ENCODE measurements at regions not wholly inside any gene's neighbourhood (a gene's known extent, or its start where the extent isn't known, plus 50 kb on each side); places are given as distances from the start of the nearest gene placed in this dataset.
"Not testable (repeated sequence)": the region's sequence is repeated elsewhere in the genome, so short reads cannot be mapped to it uniquely, and the experiment has no call there.

GRCh38 chr14:25868521-25869314 lies 729.1 kb downstream of the NOVA1 start:
- no peak for DNase-seq (ENCODE audit: low spot score)

GRCh38 chr14:25861406-25861805 lies 736.4 kb downstream of the NOVA1 start:
- DNase-seq (ENCODE audit: low spot score), result no peak

GRCh38 chr14:25848601-25849000 lies 749.2 kb downstream of the NOVA1 start:
- DNase-seq (ENCODE audit: low spot score), result no peak

GRCh38 chr14:25846246-25846645 lies 751.6 kb downstream of the NOVA1 start:
- no peak for DNase-seq (ENCODE audit: low spot score)

- no peak for DNase-seq (ENCODE audit: low spot score)
Observed at GRCh38 chr14:25843481-25844470, 754.1 kb downstream of the NOVA1 start.

GRCh38 chr14:25841226-25841625 lies 756.6 kb downstream of the NOVA1 start:
- DNase-seq (ENCODE audit: low spot score), result no peak

- DNase-seq (ENCODE audit: low spot score), result no peak
Observed at GRCh38 chr14:25837551-25837965, 760.3 kb downstream of the NOVA1 start.

DNA sequence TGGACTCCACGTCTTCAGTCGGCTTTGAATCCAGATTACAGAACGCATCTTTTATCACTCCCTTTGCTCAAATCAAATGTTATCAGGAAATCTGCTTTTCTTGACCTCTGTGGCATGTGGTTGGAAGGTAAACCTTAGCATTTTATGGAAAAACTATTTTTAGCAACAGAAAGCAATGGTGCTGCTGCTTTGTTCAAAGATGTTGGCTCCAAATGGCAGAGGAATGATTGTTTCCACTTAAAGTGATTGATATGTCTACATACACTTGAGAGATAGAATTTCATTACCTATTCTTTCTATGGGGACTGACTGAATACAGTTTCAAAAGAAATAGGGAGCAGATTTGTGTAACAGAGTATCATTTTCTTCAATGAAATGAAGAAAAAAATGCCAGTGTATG lies 761.2 kb downstream of the NOVA1 start:
- DNase-seq (ENCODE audit: low spot score), result no peak

DNA sequence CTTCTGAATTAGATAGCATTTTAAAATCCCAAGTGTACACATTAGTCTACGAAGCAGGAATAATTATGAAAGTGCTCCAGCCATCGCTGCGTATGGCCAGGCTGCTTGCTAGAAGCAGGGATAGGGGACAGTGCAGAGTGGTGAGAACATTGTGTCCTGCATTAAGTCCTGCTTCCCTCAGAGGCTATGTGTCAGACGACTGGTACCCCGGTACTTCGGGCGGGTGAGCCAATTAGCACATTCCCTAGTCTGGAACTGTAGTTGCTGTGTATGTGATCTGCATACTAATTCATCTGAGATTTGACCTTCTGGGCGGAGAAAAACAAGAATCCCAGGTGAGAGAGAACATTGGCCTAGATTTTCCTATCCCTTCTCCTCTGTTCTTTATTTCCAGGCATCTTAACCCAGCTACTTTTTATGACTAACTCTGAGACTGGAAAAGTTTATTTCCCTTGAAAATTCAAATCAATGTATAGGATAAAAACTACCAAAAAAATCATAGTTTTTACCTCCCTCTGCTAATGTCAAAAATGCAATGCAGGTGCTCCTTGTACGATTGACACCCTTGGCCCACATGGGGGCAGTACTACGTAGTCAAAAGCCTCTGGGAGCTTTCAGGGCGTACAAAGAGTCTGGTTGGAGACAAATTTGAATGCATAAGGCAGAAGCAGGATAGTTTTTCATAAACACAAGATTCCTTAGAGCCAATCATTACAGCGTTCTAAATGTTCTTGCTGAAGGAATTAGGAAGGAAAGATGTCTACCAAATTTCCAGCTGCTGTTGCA lies 764.3 kb downstream of the NOVA1 start:
- peak; percentile 70 for DNase-seq (ENCODE audit: low spot score)

DNA sequence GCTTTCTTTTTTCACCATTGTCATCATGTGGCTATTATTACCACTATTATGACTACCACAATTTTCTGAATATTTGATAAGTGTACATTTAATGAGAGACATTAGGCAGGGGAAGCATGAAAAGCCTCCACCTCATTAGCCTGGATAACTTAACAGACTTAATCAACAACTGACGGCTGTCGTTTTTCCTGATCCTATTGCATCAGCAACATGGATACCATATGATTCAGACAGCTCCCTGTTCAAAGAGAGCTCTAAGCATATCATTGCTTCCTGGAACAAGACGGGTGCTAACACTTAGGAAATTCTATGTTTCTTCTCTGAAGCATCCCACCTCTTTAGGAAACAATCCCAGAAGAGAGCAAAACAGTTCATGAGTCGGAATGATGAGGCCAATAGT lies 765.2 kb downstream of the NOVA1 start:
- no peak for DNase-seq (ENCODE audit: low spot score)

DNA sequence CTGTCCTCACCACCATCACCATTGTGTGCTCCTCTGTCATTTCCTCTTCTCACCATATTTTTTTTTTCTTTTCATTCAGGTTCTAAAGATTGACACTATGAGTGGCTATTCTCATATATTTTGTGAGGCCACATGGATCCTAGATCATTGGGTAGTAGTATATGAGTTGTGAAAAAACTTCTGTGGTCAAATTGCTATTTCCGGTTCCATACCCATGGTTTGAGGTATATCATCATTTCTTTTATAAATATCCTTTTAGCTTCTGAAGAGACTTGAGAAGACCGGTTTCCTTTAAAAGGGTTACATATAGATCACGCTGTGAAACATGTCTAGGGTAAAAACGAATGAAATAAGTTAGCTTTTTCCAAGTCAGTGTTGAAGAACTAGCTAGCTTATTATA lies 769.3 kb downstream of the NOVA1 start:
- no peak for DNase-seq (ENCODE audit: low spot score)

DNA sequence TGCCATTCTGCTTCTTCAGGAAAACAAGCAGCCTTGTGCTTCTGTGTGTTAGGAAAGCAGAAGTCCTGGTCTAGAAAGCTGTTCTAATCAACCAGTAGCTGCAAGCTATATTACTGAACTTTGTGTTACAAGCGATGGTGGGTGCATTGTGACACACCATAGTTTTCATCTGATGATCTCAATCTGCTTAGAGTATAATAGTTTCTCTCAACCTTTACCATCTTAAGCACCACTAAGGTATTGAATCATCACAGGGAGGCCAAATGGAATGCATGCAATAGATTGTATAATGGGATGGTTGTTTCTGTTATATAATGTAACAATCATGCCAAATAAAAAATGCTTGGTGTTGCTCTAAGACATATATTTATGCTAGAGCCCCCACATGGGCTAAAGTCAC lies 771.7 kb downstream of the NOVA1 start:
- no peak for DNase-seq (ENCODE audit: low spot score)

- no peak for DNase-seq (ENCODE audit: low spot score)
Observed at GRCh38 chr14:25820368-25820767, 770.4 kb upstream of the STXBP6 start.

GRCh38 chr14:25814622-25815021 lies 764.7 kb upstream of the STXBP6 start:
- not testable (repeated sequence) for DNase-seq (ENCODE audit: low spot score)

DNA sequence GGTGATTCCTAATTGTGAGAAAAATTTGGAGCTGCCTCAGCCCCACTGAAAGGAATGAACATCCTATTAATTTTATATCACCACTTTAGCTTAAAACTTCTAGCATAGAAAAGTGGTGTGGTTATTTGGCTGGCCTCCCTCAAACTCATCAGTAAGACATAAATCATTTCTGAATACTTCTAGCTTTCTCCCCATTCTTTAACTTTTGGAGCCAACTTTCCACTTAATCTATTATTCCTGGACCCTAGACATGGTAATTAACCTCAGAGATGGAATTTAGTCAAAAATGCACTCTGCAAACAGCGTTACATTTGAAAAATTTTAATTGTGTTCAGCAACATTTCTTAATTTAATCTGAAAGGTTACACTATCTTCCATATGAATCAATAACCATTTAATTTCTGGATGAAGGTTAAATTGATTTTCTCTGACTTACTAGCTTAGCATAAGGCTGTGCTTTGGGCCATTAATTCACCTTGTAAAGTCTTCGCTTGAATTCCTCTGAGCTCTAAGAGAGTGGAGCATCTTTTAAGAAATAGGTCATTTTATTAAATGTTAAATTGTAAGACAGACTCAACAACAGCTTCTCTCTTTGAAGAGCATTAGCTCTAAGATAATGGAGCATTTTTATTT lies 753.6 kb upstream of the STXBP6 start:
- DNase-seq (ENCODE audit: low spot score), result no peak

DNA sequence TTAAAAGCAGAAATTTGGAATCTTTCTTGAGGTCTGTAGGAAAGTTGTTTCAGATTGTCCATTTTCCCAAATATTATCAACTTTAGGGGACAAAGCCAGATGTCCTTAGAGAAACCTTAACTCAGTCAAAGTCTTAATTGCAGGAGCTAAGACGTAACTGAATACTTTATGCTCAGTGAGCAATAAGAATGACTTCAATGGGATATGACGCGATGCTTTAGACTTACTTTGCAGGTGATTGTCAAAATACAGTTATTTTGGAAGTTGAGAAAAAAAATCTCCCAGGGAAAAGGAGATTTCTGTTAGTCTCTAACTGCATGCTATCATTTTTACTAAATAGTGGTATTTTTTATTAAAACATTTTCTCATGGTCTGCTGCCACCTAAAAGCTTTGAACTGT lies 750.9 kb upstream of the STXBP6 start:
- no peak for DNase-seq (ENCODE audit: low spot score)

DNA sequence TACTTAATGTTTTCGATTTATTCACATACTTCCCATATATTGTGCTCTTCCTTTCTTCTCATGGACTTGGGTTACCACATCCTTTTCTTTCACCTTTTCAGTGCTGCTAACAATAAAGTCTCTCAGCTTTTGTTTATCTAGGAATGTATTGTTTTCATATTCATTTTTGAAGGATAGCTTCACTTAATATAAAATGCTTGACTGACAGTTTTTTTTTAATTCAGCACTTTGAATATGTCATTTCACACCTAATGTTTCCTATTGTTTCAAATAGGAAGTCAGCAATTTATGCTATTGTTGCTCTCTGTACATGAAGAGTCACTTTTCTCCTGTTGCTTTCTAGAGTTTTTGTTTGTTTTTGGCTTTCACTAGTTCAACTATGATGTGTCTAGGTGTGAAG lies 738.3 kb upstream of the STXBP6 start:
- no peak for DNase-seq (ENCODE audit: low spot score)

DNA sequence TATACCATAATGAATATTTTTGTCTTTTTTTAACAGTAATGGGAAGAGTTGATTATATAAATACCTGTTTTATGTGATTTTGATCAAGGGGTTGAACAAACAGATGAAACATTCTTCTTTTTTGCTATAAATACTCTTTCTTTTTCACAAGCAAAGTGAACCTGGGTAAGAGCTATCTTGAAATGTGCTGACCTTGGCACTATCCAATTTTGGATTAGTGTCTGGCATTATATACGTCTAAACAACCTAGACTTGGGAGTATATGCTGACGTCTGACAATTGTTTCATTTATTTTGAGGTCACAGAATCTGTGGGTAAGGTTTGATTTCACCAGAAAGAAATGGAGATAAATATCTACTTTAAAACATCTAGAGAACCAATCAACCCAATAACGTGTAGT lies 716.0 kb upstream of the STXBP6 start:
- DNase-seq (ENCODE audit: low spot score), result no peak

DNA sequence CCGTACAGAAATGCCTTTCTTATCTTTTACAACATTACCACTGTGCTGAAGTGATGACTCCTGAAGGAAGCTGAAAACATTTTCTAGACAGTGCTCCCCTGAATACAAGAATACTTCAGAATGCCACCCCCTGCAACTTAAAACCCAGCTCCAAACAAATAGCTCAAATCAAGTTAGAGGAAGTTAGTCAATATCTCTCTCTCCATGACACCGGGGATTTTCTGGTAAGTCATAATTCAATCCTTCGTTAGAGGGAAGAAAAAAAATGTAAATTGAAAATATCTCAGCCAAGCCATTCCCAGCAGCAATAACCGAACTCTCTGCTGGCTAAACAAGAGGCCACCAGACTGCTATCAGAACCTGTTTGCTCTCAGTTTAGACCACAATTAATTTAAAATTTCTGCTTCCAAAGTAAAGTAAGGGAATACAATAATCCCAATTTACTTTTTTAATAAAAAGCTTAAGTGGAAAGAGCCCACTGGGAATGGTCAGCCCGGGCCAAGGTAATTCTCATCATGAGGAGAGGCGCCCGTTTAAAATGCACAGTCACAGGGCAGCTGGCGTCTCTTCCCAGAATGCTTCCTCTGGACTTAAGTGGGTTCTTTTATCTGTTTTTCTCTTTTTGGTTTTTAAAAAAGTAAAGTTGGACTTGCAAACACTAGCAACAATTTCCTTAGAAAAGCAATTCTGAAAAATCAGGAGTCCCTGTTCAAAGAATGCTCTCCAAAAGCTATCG lies 710.1 kb upstream of the STXBP6 start:
- DNase-seq (ENCODE audit: low spot score), result no peak

DNA sequence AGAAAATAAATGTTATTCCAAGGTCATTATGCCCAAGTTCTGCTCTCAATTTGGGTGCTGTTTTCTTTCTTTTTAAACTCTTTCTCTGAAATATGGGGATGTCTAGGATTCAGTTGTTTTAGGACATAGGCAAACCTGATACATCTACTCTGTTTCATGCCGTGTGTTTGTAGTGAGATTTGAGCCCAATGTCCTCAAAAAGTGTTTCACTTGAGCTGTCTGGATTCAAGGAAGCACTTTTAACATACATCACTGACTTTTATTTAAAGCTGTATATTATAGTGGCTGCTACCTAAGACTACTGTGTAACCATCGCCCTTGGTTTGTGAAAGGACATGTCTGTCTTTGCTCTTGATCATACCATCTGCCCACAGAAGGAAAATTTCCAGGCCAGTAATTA lies 709.3 kb upstream of the STXBP6 start:
- no peak for DNase-seq (ENCODE audit: low spot score)

- no peak for DNase-seq (ENCODE audit: low spot score)
Observed at GRCh38 chr14:25757364-25757763, 707.4 kb upstream of the STXBP6 start.
